Neural crest cell (in vitro differentiated cells): ENCODE measurements at regions not wholly inside any gene's neighbourhood (a gene's known extent, or its start where the extent isn't known, plus 50 kb on each side); places are given as distances from the start of the nearest gene placed in this dataset.

Source experiments
- DNase-seq: peaks from one replicate; pipeline ENCODE4 v3.0.0; 2021; ENCODE audit warnings: low read depth, mixed read lengths, low spot score
- H3K27ac Mint-ChIP-seq: one replicate; pipeline ENCODE4 v1.8.0; 2021; ENCODE audit warnings: mild to moderate bottlenecking, mixed read lengths; ENCODE audit not compliant: unreplicated experiment
- H3K27me3 Mint-ChIP-seq: 2 replicates; pipeline ENCODE4 v1.8.0; 2021; ENCODE audit warnings: low read depth, mild to moderate bottlenecking, mixed read lengths
- H3K36me3 Mint-ChIP-seq: 2 replicates; pipeline ENCODE4 v1.8.0; 2021; ENCODE audit warnings: low read depth, mild to moderate bottlenecking, mixed read lengths
- H3K4me1 Mint-ChIP-seq: 2 replicates; pipeline ENCODE4 v1.8.0; 2021; ENCODE audit warnings: mixed read lengths
- H3K4me3 Mint-ChIP-seq: one replicate; pipeline ENCODE4 v1.8.0; 2021; ENCODE audit warnings: mild to moderate bottlenecking, mixed read lengths
- H3K9me3 Mint-ChIP-seq: 2 replicates; pipeline ENCODE4 v1.8.0; 2021; ENCODE audit warnings: mixed read lengths
- TF ChIP-seq, protein P1 (sequence below): fragments of 200-600 bp; sonication (generic); conservative IDR thresholded peaks from 2 replicates; pipeline ENCODE4 v1.5.0; 2021; ENCODE audit warnings: antibody characterized with exemption, mild to moderate bottlenecking

GRCh38 chr5:29508131-29508530 lies 1685.4 kb upstream of the CDH6 start:
- Mint-ChIP-seq H3K27ac (no peak overlapping the region), H3K27me3 (no peaks in the 10 kb centered on the region), H3K9me3 (no peaks in the 10 kb centered on the region), H3K36me3 (no peaks in the 10 kb centered on the region), H3K4me1 (no peaks in the 10 kb centered on the region), H3K4me3 (no peak overlapping the region)
- DNase-seq: no peak
- TF ChIP-seq, protein P1, sequence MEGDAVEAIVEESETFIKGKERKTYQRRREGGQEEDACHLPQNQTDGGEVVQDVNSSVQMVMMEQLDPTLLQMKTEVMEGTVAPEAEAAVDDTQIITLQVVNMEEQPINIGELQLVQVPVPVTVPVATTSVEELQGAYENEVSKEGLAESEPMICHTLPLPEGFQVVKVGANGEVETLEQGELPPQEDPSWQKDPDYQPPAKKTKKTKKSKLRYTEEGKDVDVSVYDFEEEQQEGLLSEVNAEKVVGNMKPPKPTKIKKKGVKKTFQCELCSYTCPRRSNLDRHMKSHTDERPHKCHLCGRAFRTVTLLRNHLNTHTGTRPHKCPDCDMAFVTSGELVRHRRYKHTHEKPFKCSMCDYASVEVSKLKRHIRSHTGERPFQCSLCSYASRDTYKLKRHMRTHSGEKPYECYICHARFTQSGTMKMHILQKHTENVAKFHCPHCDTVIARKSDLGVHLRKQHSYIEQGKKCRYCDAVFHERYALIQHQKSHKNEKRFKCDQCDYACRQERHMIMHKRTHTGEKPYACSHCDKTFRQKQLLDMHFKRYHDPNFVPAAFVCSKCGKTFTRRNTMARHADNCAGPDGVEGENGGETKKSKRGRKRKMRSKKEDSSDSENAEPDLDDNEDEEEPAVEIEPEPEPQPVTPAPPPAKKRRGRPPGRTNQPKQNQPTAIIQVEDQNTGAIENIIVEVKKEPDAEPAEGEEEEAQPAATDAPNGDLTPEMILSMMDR: no peak

DNA sequence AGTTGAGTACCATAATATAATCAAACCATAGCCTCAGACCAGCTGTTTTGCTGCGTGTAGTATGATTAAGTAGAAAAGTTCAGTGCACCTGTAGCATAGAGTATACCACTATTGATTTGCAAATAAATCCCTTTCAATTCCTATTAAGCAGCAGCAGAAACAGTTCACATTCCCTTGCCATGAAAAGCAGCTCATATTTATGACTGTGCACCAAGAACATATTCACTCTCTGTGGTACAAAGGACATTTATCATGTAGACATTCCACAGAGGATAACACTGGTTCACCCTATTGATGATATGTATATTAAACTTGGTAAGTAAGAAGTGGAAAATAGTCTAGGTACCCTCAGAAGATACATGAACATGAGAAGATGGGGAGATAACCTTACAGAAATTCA lies 1689.1 kb upstream of the CDH6 start:
- Mint-ChIP-seq H3K27me3 (no peaks in the 10 kb centered on the region), H3K9me3 (peaks cover 4% of the 10 kb centered on the region), H3K36me3 (no peaks in the 10 kb centered on the region), H3K4me3 (no peak overlapping the region), H3K4me1 (no peaks in the 10 kb centered on the region), H3K27ac (no peak overlapping the region)
- TF ChIP-seq, protein P1: no peak
- DNase-seq: no peak

- H3K9me3 Mint-ChIP-seq: peaks cover 11% of the 10 kb centered on the region
These were observed 1694.6 kb upstream of the CDH6 start for GRCh38 chr5:29498860-29499259.

DNA sequence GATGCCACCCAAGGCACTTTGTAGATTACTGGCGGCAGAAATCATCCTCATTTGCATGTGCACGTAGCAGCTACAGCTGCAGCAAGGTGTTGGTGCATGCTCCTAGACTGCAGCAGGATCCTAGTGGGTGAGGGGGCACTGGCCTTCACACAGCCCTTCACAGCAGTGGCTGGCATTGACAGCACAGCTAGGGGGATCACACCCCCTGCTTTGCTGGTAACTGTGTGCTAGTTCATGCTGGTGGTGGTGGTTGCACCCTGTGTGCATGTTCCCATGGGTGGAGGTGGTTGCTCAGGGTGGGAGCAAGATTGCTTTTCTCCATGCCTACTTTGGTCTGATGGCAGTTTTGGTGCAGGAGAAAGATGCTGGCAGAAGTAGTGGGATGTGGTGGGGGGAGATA lies 1695.1 kb upstream of the CDH6 start:
- no peaks in the 10 kb centered on the region for H3K27me3 Mint-ChIP-seq
- no peak overlapping the region for H3K4me3 Mint-ChIP-seq
- H3K9me3 Mint-ChIP-seq: peaks cover 11% of the 10 kb centered on the region
- peaks cover 2% of the 10 kb centered on the region for H3K36me3 Mint-ChIP-seq
- TF ChIP-seq, protein P1: no peak
- H3K4me1 Mint-ChIP-seq: no peaks in the 10 kb centered on the region
- no peak for DNase-seq
- no peak overlapping the region for H3K27ac Mint-ChIP-seq

More at GRCh38 chr5:29498860-29499259, 1694.6 kb upstream of the CDH6 start:
- Mint-ChIP-seq H3K4me3 (no peak overlapping the region), H3K27me3 (no peaks in the 10 kb centered on the region), H3K36me3 (peaks cover 2% of the 10 kb centered on the region), H3K27ac (no peak overlapping the region), H3K4me1 (no peaks in the 10 kb centered on the region)
- no peak for DNase-seq
- TF ChIP-seq, protein P1: no peak

GRCh38 chr5:29485333-29485732 lies 1708.2 kb upstream of the CDH6 start:
- Mint-ChIP-seq H3K27me3 (no peaks in the 10 kb centered on the region), H3K4me3 (no peak overlapping the region), H3K36me3 (no peaks in the 10 kb centered on the region), H3K9me3 (no peaks in the 10 kb centered on the region), H3K4me1 (no peaks in the 10 kb centered on the region), H3K27ac (no peak overlapping the region)
- TF ChIP-seq, protein P1: no peak
- DNase-seq: no peak

GRCh38 chr5:29469581-29469980 lies 1723.9 kb upstream of the CDH6 start:
- Mint-ChIP-seq H3K27ac (no peak overlapping the region), H3K4me3 (no peak overlapping the region), H3K27me3 (no peaks in the 10 kb centered on the region), H3K9me3 (peaks cover 7% of the 10 kb centered on the region), H3K4me1 (no peaks in the 10 kb centered on the region), H3K36me3 (no peaks in the 10 kb centered on the region)
- TF ChIP-seq, protein P1: no peak
- no peak for DNase-seq
